ENCODE measurements at regions not wholly inside any gene's neighbourhood (a gene's known extent, or its start where the extent isn't known, plus 50 kb on each side); places are given as distances from the start of the nearest gene placed in this dataset.

- Histone ChIP-seq H3K4me3 (no peak overlapping the region), H3K36me3 (ENCODE audit: insufficient read depth) (no peaks in the 10 kb centered on the region), H3F3A (replicated peaks; ENCODE audit: low read depth) (no peaks in the 10 kb centered on the region), H3K79me2 (replicated peaks; ENCODE audit: insufficient read depth) (no peaks in the 10 kb centered on the region), H3K27ac (ENCODE audit: low read depth) (no peak overlapping the region), H3K27me3 (ENCODE audit: insufficient read depth) (no peaks in the 10 kb centered on the region), H2AFZ (no peak overlapping the region), H3K4me1 (ENCODE audit: insufficient read depth) (peaks cover 9% of the 10 kb centered on the region; the same call in 1 of the 2 replicates), H3K9me2 (ENCODE audit: insufficient read depth) (no peaks in the 10 kb centered on the region), H3K4me2 (0 out of 2 replicates have a peak overlapping the region, but pooled peaks have one; percentile 7), H4K20me1 (replicated peaks; ENCODE audit: insufficient read depth) (no peaks in the 10 kb centered on the region)
- no peaks in the 10 kb centered on the region for H3K9me3 Mint-ChIP-seq
- H3K4me3 Mint-ChIP-seq = no peak overlapping the region
- no peaks in the 10 kb centered on the region for H3K27me3 Mint-ChIP-seq (ENCODE audit: insufficient read depth, low read depth, poor library complexity)
- H3K4me1 Mint-ChIP-seq = peaks cover 6% of the 10 kb centered on the region; the same call in 2 of the 3 replicates
- no peak for ATAC-seq
- peak; percentile 12 for DNase-seq (ENCODE audit: low spot score)
- H3K36me3 Mint-ChIP-seq (ENCODE audit: low read depth) = no peaks in the 10 kb centered on the region
- no peak for TF ChIP-seq EZH2phosphoT487 (IDR thresholded peaks at IDR 0.05; ENCODE audit: unreplicated experiment)
- no peak for TF ChIP-seq ZNF462 (CRISPR knock-in tag; IDR thresholded peaks at IDR 0.05)
- no peak for TF ChIP-seq REST (IDR thresholded peaks at IDR 0.05; ENCODE audit: unreplicated experiment)
- no peak for TF ChIP-seq CTCF (conservative IDR thresholded peaks at IDR 0.05; ENCODE audit: low read depth in 2 of 2)
- TF ChIP-seq STAT1 (IDR thresholded peaks at IDR 0.05; ENCODE audit: unreplicated experiment) = no peak
- no peak for TF ChIP-seq JUNB (IDR thresholded peaks at IDR 0.05; ENCODE audit: unreplicated experiment)
- no peak for TF ChIP-seq ETS1 (IDR thresholded peaks at IDR 0.05)
- TF ChIP-seq POLR2AphosphoS5 (IDR thresholded peaks at IDR 0.05; ENCODE audit: low read depth) = no peak
- no peak for TF ChIP-seq CREB1 (CRISPR knock-in tag; IDR thresholded peaks at IDR 0.05; ENCODE audit: low read depth)
- no peak for TF ChIP-seq NANOG (IDR thresholded peaks at IDR 0.05; ENCODE audit: borderline replicate concordance)
- no peak for TF ChIP-seq ZNF331 (CRISPR knock-in tag; IDR thresholded peaks at IDR 0.05; ENCODE audit: low read depth)
- no peak for TF ChIP-seq ZNF114 (CRISPR knock-in tag; IDR thresholded peaks at IDR 0.05)
- TF ChIP-seq EZH2 (IDR thresholded peaks at IDR 0.05; ENCODE audit: low read depth, unreplicated experiment) = no peak
- no peak overlapping the region for H3K27ac Mint-ChIP-seq
These were observed 535.3 kb upstream of the SOX9 start for GRCh38 chr17:71585540-71585939.

All from GM23338 (cell line).